K562 (cell line): ENCODE measurements at regions not wholly inside any gene's neighbourhood (a gene's known extent, or its start where the extent isn't known, plus 50 kb on each side); places are given as distances from the start of the nearest gene placed in this dataset.

Source experiments
- ATF6 ChIP-seq: sonication (generic); formaldehyde crosslinking; IDR thresholded peaks from 2 replicates; pipeline ENCODE4 v1.4.0; 2020; ENCODE audit warnings: mild to moderate bottlenecking, missing genetic modification reagents
- CBX3 ChIP-seq, 2 experiments: IDR thresholded peaks; 1 replicate in 1 of 2; 2 replicates in 1 of 2; pipeline ENCODE4 v1.6.1; 2012; ENCODE audit warnings: inconsistent platforms in 2 of 2, low read length in 2 of 2, borderline replicate concordance in 1 of 2, control low read depth in 1 of 2
- POLR2A ChIP-seq: fragments of 450-650 bp; conservative IDR thresholded peaks from 2 replicates; pipeline ENCODE4 v1.6.1; 2016
- RBBP5 ChIP-seq: fragments of 200-600 bp; sonication (generic); IDR thresholded peaks from 2 replicates; pipeline ENCODE4 v1.6.1; 2012; ENCODE audit warnings: borderline replicate concordance, mild to moderate bottlenecking, low read length, control low read depth, inconsistent platforms; ENCODE audit not compliant: insufficient read depth, poor library complexity, severe bottlenecking
- RNF2 ChIP-seq: sonication (generic); IDR thresholded peaks from 2 replicates; pipeline ENCODE4 v1.6.1; 2016
- SRSF1 ChIP-seq: fragments of 200-400 bp; formaldehyde crosslinking; IDR thresholded peaks from 2 replicates; pipeline ENCODE4 v1.6.1; 2017; ENCODE audit warnings: mild to moderate bottlenecking, low read depth, low read length, moderate library complexity
- TF ChIP-seq, protein P1 (sequence below), 3 experiments: IDR thresholded peaks in 2 of 3; conservative IDR thresholded peaks in 1 of 3; 2 replicates each; pipeline ENCODE4 v1.5.1; 2011 to 2012; ENCODE audit warnings: low read length in 3 of 3, mild to moderate bottlenecking in 3 of 3, control low read depth in 2 of 3, improper control_type of control experiment in 1 of 3, inconsistent platforms in 1 of 3, low read depth in 1 of 3, mixed read lengths in 1 of 3, moderate library complexity in 1 of 3; ENCODE audit not compliant: insufficient read depth in 2 of 3

GRCh38 chr2:189261916-189262315 is 82.4 kb upstream of the COL5A2 start:
- TF ChIP-seq ATF6 (CRISPR knock-in tag) (no peak), RNF2 (no peak), POLR2A (no peak), CBX3 (IDR thresholded peaks at IDR 0.05; ENCODE audit: borderline replicate concordance in 1 of 2, low read length in 2 of 2) (no peak), RBBP5 (no peak), SRSF1 (no peak)
- TF ChIP-seq, protein P1, sequence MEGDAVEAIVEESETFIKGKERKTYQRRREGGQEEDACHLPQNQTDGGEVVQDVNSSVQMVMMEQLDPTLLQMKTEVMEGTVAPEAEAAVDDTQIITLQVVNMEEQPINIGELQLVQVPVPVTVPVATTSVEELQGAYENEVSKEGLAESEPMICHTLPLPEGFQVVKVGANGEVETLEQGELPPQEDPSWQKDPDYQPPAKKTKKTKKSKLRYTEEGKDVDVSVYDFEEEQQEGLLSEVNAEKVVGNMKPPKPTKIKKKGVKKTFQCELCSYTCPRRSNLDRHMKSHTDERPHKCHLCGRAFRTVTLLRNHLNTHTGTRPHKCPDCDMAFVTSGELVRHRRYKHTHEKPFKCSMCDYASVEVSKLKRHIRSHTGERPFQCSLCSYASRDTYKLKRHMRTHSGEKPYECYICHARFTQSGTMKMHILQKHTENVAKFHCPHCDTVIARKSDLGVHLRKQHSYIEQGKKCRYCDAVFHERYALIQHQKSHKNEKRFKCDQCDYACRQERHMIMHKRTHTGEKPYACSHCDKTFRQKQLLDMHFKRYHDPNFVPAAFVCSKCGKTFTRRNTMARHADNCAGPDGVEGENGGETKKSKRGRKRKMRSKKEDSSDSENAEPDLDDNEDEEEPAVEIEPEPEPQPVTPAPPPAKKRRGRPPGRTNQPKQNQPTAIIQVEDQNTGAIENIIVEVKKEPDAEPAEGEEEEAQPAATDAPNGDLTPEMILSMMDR (IDR thresholded peaks at IDR 0.05 in 2 of 3, conservative IDR thresholded peaks at IDR 0.05 in 1 of 3; ENCODE audit: insufficient read depth in 2 of 3, low read depth in 1 of 3, low read length in 3 of 3) = no peak
